Activated CD4-positive, alpha-beta T cell treated with anti-CD3 and anti-CD28 coated beads, Interleukin-2, Interleukin-4, amounts not matched to agents 100 ng/mL and 50 ng/mL, durations not matched to agents 16 hours and 8 hours (primary cell): ENCODE measurements at regions not wholly inside any gene's neighbourhood (a gene's known extent, or its start where the extent isn't known, plus 50 kb on each side); places are given as distances from the start of the nearest gene placed in this dataset.

Experiments
- DNase-seq: peaks from one replicate; pipeline ENCODE4 v3.0.0-alpha.2; 2020; ENCODE audit warnings: low spot score

DNA sequence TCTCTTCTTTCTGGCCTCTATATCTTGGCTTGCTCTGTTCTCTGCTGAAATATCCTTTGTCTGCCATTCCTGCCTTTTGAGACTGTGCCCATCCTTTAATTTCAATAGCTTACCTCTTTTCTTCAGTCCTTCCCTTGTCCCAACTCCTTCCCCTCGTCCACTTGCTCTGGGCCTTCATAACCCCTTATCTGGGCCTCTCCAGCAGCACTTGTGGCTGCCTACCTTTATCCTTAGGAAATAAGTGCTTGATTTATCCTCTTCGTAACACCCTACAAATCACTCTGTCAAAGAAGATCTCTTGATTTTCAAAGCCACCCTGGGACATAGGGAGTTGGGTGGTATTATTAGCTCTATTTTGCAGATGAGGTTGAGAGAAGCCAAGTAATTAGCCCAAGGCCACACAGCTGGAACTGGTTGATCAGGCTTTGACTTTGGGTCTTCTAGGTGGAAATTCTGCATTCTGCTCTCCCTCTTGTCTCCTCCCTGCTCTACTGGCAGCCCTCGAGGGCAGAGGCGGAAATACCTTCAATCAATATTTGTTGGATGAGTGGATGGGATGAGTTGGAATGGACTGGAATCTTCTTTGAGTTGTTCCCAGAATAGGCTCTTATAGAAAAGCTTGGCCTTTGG lies 84.0 kb upstream of the TLE3 start:
- DNase-seq: no peak

- no peak for DNase-seq
These were observed 82.6 kb upstream of the TLE3 start for GRCh38 chr15:70180186-70180875.

DNA sequence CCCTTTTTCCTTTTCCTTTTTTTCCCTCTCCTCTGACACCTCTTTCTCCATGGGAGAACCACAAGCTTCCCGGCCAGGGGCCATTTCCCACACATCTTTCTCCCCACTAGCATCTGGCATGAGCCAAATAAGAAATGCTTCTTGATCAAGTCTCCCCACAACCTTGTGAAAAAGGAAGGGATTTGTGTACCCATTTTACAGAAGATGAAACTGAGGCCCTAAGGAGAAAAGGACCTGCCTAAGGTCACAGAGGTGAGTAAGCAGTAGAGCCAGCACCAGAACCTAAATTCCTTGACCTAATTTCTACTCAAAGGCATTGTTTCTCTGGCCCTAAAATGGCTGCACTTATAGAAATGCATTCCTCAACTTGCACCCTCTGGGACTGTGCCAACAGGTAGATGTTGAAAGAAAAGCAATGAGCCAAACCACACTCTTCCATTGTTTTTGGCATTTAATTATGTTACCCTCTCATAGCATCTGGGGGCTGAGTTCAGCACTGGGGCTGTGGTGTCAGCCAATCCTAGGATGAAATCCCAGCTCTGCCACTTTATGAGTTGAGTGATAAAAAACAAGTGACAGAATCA lies 81.7 kb upstream of the TLE3 start:
- no peak for DNase-seq

- DNase-seq: no peak
These were observed 80.8 kb upstream of the TLE3 start for GRCh38 chr15:70178335-70179084.

DNA sequence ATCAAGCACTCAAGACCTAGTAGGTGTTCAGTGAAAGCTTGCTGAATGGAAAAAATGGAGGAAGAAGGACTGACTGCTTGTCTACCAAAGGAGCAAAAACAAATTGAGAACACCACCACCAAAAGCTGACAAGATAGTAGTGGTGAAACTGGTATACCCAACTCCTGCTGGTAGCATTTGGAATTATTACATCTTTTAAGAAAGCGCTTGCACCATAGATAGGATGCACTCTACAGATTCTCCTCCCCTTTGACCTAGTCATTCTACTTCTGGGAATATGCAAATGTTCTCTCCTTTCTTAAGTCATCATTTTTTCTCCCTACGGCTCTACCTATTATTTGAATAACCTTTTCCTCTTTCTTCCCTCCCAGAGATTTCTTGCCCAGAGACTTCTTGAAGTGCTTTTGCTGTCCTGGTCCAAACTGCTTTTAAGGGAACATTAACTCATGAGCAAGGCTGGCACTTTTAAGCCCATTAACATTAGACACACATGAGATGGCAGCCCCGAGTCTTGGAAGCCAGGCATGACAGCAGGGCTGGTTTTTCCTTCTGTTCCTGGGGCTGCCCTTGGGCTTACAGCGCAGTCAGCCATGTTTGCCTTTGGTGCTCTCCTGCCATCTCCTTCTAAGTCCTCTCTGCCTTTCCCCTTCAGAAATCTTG lies 75.0 kb upstream of the TLE3 start:
- DNase-seq: no peak

- DNase-seq: no peak
These were observed 74.4 kb upstream of the TLE3 start for GRCh38 chr15:70172124-70172523.

DNA sequence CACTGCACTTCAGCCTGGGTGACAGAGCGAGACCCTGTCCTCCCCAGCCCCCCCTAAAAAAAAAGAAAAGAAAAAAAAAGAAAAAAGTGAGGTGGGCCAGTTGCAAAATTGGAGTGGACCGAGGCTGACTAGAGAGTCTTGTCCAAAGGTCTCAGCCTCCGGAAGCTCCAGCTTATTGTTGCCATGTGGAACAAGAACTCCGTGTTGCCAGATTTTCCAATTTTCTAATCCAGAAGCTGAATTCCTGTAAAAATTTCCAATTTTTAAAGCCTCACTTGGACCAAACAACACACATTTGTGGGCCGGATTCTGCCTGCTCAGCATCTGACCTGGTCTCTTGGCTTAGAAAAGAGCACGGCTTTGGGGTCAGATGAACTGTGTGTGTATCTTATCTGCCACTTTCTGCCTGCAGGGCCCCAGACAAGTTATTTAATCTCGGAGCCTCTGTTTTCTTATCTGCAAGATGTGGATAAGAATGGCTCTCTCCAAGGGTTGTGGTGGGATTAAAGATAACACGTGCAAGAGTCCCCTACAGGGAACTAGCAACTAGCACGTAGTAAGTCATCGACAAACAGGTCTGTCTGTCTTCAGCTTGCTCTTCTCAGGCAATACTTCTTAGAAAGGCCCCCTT lies 73.7 kb upstream of the TLE3 start:
- no peak for DNase-seq

GRCh38 chr15:70170096-70170699 lies 72.5 kb upstream of the TLE3 start:
- DNase-seq: no peak

GRCh38 chr15:70169147-70169546 lies 71.4 kb upstream of the TLE3 start:
- DNase-seq: no peak

DNA sequence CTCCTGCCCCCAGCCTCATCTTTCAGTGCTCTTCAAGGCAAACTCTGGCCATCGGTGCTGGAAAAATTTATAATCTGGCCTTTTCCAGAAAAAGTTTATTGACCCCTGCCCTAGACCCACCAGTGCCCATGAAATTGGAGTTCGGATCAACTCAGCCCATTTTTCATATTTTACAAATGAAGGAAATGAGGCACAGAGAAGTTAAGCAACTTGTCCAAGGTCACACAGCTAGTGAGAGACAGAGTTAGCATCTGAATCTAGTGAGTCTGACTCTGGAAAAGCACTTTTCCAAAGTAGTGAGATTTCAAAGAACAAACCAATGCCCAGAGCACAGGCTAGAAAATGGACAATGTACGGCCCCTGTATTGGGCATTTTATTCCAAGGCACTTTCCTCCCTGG lies 69.4 kb upstream of the TLE3 start:
- DNase-seq: no peak

- DNase-seq: no peak
These were observed 68.9 kb upstream of the TLE3 start for GRCh38 chr15:70166506-70167087.

GRCh38 chr15:70165716-70166284 lies 68.1 kb upstream of the TLE3 start:
- DNase-seq: no peak

DNA sequence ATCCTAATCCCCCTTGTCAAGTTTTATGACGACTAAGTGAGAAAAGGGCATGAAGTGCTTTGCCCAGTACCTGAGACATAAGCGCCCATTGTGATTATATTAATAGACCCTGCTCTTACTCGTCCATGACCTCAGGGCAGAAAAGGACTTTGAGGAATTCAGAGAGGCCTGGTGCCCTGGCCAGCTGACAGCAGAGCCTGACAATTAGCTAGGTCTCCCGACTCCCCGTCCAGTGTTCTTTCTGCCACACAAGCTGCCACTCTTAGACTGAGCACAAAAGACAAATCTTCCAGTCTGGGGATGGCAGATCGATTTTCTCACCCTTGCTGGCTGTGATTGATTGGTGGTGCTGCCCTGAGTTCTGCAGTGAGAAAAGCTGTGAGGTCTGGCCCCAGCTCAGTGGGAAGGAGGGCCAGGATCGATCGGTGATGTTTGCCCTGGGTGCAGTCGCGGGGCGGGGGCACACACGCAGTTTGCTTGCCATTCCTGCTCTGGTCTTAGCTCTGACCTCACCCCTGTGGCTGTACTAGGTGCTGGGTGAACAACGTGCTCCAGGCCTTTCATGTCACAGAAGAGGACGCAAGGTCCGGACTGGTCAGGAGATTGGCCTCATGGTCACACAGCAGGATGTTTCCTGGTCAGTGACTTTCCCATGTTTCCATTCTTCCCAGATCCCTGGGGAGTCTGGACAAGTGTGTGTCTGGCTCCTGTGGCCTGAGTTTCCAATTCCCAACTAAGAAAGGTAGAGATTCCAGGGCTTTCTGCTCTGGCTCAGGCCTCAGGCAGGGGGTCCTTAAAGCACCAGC lies 67.4 kb upstream of the TLE3 start:
- no peak for DNase-seq

- DNase-seq: no peak
These were observed 66.6 kb upstream of the TLE3 start for GRCh38 chr15:70164156-70164900.

DNA sequence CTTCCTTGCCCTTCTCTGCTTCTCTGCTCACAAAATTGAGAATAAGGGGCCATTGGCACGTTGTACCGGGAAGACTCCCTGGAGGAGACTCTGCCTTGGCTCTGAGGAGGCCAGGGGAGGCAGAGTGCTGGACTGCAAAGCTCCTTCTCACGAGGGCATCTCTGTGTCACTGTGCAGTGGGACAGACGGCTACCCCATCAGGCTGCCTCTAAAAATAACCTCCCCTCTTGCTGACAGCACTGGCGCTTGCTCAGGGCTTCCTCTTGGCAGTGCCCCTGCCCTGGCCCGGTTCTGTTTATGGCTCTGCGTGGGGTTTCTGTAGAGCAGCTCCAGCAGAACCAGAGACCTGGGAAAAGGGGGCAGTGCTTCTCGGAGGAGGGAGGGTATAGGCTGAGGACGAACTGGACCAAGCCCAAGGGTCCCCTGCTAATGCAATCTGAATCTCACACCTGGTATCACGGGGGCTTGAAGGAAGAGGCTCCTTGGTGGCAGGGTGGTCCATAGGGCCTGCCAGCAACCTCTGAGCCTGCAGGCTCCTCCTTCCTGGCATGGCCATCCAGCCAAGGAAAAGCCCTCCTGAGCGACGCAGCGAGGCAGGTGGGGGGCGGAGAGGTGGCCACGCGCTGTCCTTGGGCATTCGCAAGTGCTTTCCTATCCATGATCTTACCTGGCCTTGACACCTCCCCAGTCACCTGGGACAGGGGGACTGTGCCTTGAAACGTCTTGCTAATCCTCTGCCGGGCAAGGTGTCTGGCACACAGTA lies 63.3 kb upstream of the TLE3 start:
- no peak for DNase-seq

GRCh38 chr15:70160267-70160666 lies 62.5 kb upstream of the TLE3 start:
- DNase-seq: no peak

DNA sequence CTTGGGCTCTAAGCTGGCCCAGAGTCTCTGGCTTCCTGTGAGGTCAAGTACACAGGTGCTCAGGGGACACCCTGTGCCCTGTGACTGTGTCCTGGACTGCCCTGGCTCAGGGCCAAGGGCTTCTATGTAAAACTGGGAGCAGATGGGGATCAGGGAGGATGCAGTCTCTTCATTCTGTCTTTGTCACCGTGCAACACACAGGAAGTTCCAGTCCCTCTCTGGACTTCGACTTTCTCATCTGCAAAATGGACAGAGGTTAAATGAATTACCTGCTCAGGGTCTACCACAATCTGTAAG lies 61.9 kb upstream of the TLE3 start:
- no peak for DNase-seq

DNA sequence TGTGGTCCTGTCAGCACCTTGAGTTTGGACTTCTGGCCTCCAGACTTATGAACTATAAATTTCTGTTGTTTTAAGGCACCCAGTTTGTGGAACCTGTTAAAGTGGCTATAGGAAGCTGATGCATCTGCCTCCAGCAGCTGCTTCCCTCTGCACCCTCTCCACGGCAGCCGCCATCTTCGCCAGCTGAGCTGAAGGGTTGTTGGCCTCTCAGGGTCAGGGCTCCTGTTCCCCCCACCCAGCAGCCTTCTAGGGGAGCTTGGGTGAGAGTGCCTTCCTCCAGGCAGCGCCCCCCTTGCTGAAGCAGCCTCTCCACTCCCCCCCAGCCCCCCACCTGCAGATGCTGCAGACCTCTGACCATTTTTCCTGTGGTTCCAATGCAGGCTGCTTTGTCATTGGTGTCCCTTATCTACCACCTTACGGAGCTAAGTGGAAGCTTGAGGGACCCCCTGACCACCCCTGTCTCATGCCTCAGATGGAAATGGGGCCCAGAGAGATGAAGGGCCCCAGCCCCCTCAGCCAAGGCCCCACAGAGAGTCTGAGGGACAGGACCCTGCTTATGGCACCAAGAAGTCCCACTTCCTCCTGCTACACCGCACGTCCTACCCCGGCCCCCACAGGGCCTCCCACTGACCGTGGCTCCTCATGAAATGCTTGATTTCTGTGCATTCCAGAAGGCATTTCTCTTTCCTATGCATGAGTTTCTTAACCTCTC lies 61.4 kb upstream of the TLE3 start:
- no peak for DNase-seq
